ENCODE measurements at regions not wholly inside any gene's neighbourhood (a gene's known extent, or its start where the extent isn't known, plus 50 kb on each side); places are given as distances from the start of the nearest gene placed in this dataset.

DNA sequence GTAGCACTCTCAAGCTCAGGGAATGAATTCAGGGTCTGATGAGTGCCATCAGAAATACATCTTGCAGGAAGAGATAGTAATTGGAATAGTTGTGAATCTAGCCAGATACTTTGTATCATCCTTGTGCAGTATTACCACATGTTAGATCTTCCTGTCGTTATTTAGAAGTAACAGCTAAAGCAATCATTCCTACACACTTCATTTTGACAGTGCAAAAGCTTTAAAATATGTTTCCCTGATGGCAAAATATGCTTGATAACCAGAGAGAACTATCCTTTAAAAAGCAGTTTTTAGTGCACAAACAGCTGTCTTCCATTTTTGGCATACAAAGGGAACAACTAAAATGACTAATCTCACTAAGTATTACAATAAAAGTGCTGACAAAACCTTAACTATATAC is 149.5 kb upstream of the SLC38A2 start:
- TF ChIP-seq, protein P1, sequence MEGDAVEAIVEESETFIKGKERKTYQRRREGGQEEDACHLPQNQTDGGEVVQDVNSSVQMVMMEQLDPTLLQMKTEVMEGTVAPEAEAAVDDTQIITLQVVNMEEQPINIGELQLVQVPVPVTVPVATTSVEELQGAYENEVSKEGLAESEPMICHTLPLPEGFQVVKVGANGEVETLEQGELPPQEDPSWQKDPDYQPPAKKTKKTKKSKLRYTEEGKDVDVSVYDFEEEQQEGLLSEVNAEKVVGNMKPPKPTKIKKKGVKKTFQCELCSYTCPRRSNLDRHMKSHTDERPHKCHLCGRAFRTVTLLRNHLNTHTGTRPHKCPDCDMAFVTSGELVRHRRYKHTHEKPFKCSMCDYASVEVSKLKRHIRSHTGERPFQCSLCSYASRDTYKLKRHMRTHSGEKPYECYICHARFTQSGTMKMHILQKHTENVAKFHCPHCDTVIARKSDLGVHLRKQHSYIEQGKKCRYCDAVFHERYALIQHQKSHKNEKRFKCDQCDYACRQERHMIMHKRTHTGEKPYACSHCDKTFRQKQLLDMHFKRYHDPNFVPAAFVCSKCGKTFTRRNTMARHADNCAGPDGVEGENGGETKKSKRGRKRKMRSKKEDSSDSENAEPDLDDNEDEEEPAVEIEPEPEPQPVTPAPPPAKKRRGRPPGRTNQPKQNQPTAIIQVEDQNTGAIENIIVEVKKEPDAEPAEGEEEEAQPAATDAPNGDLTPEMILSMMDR (IDR thresholded peaks at IDR 0.05) = no peak
- TF ChIP-seq POLR2A (IDR thresholded peaks at IDR 0.05) = no peak

Data from right lobe of liver (tissue), 4 donors.